Activated CD4-positive, alpha-beta T cell treated with anti-CD3 and anti-CD28 coated beads for 4 hours (primary cell): ENCODE measurements at regions not wholly inside any gene's neighbourhood (a gene's known extent, or its start where the extent isn't known, plus 50 kb on each side); places are given as distances from the start of the nearest gene placed in this dataset.
"Not testable (repeated sequence)": the region's sequence is repeated elsewhere in the genome, so short reads cannot be mapped to it uniquely, and the experiment has no call there.

ENCODE experiments used
- DNase-seq, 2 donors: peaks; one replicate each; pipeline ENCODE4 v3.0.0-alpha.2; 2020

DNA sequence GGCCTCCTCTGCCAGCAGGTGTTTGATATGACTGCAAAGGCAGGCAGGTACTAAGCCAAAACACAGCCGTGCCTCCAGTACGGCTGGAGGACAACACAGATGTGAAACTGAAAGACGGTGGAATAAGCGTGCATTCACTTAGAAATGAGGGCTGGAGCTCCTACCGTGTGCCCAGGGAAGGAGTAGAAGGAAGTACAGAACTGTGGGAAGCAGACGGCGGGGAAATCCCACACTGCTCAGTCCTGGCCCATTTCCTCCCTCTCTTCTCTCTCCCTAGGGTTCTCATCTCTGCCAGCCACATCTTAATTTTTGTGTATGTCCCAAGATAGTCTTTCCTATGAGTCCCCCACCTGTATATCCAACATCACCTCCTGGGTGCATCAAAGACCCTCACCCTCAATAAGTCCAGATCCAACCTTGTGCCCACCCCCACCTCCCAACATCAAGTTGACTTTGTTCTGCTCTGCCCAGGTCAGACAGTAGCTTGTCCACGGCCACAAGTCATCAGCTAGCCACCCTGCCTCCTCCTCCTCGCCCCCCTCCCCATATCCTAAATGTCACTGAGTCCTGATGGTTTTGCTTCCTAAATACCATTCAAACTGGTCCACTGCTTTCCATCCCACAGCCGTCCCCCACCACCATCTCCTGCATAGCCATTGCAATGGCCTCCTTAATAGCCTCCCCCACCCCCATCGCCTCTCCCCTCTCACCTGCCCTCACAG, 77.1 kb upstream of the RPL38 start:
- no peak for DNase-seq

- DNase-seq, result no peak
These were observed 76.5 kb upstream of the RPL38 start for GRCh38 chr17:74126959-74127358.

DNA sequence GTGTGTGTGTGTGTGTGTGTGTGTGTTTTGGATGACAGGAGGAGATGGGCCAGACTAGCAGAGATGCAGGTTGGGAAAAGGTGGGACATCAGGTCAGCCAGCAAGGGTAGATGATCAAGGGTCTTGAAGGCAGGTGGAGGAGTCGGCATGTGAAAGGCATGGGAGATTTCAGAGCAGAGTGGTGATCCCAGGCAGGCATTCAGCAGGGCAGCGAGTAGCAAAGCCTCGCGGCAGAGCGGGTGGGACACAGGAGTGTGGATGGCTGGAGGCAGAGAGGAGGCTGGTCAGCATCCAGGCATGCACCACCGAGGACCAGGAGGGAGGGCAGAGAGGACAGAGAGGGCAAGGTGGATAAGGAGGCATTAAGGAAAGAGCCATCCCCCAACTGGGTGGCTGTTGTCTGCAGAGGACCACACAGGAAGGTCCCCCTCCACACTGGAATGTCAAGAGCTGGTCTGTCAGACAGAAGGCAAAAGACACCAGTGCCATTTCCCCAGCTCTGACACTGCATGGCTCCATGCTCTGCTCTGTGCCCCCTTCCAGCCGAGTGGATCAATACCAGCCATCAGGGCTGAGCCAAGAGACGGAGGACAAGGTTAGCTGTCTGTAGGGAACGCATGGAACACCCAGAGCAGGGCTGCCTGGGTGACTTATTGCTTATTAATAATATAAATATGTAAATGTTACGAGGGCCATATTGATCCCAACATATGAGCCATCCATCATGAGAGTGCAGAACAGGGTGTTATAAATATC, 74.8 kb upstream of the RPL38 start:
- DNase-seq, result no peak

DNA sequence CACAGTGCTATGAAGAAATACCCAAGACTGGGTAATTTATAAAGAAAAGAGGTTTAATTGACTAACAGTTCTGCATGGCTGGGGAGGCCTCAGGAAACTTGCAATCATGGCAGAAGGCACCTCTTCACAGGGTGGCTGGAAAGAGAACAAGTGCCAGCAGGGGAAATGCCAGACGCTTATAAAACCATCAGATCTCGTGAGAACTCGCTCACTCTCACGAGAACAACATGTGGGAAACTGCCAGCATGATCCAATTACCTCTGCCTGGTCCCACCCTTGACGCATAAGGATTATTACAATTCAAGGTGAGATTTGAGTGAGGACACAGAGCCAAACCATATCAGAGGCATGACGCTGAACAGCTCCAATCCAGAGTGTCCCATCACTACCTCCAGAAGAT, 73.7 kb upstream of the RPL38 start:
- DNase-seq, result not testable (repeated sequence)

- DNase-seq, result no peak
These were observed 73.2 kb upstream of the RPL38 start for GRCh38 chr17:74130276-74130675.

DNA sequence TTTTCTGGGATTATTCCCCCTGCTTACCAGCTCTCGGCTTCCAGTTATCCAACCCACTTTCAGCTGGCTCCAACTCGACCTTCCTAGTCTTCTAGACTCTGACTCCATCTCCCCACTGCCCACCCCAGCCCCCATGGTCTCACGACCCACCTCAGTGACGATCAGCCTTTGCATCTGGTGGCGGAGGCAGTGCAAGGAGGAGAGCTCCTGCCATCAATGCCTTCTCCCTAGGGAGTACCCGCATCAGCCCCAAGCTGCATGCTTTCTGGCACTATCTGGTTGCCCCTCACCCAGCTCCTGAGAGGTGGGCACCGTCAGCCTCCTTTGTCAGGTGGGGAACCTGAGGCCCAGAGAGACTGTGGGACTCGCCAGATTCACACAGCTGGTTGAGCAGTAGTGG, 72.6 kb upstream of the RPL38 start:
- no peak for DNase-seq

DNA sequence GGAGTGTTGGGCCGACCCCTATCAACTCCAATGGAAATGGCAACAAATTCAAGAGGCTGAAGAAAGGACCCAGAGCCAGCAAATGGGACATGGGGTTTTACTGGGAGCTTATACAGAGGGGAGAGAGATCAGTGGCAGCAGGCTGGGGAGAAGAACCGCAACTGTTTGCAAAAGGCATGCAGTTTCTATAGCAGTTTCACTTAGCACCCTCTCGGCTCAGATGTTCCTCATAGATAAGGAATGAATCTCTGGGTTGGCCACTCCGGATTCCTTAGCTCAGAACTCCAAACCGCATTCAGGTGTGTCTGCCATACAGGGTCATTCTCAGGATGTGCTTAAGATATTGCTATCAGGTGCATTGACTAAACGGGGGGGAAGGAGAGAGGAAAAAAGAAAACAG, 71.1 kb upstream of the RPL38 start:
- no peak for DNase-seq

GRCh38 chr17:74133740-74134139, 69.7 kb upstream of the RPL38 start:
- DNase-seq, result no peak

DNA sequence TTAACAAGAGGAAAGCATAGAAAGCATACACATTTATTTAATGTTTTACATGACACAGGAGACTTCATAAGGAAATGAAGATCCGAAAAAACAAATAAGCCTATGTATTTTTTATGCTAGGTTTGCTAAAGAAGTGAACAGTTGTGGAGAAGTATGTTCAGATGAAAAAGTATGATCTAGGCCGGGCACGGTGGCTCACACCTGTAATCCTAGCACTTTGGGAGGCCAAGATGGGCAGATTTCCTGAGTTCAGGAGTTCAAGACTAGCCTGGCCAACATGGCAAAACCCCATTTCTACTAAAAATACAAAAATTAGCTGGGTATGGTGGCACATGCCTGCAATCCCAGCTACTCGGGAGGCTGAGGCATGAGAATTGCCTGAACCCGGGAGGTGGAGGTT, 69.2 kb upstream of the RPL38 start:
- DNase-seq, result not testable (repeated sequence)

GRCh38 chr17:74134991-74135390, 68.5 kb upstream of the RPL38 start:
- DNase-seq, result no peak

GRCh38 chr17:74135391-74136167, 67.9 kb upstream of the RPL38 start:
- no peak for DNase-seq

GRCh38 chr17:74137416-74137815, 66.1 kb upstream of the RPL38 start:
- DNase-seq, result no peak

GRCh38 chr17:74139120-74139519, 64.4 kb upstream of the RPL38 start:
- no peak for DNase-seq

GRCh38 chr17:74140282-74140681, 63.2 kb upstream of the RPL38 start:
- DNase-seq, result no peak

DNA sequence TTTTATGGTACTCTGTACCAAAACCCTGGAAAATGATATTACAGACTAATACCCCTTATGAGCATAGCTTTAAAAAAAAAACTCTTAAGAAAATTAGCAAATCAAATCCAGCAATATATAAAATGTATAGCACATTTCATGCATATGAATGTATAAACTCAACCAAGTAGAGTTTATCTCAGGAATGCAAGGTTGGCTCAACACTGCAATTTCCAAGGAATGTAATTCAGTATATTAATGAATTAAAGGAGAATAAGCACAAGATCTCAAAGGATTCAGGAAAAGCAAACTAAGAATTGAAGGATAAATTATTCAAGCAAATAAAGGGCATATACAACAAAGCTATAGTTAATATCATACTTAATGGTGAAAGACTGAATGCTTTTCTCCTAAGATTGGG, 61.9 kb upstream of the RPL38 start:
- DNase-seq, result no peak

DNA sequence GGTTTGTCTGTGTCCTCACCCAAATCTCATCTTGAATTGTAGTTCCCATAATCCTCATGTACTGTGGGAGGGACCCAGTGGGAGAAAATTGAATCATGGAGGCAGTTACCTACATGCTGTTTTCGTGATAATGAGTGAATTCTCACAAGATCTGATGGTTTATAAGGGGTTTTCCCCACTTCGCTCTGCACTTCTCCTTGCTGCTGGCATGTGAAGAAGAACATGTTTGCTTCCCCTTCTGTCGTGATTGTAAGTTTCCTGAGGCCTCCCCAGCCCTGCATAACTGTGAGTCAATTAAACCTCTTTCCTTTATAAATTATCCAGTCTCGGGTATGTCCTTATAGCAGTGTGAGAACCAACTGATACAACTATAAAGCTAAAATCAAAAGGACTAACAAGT, 60.2 kb upstream of the RPL38 start:
- DNase-seq, result not testable (repeated sequence)

DNA sequence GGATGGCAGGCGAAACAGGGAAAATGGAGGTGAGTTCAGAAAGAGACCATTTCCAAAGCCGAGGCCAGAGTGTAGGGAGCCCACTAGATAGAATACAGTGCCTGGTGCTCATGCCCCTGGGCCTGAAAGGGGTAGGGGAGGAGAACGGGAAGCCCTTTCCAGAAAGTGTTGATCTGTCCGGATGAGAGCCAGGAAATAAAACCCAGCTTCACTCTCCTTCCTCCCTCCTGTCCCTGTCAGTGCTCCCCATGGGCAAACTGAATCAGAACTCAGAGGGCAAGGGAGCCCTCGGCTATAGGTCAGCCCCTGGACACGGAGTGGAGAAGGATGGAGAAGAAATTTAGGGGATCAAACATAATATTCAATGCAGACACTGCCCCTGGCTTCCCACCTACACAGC, 57.7 kb upstream of the RPL38 start:
- no peak for DNase-seq

- DNase-seq, result no peak
These were observed 57.3 kb upstream of the RPL38 start for GRCh38 chr17:74146196-74146595.

GRCh38 chr17:74147056-74147835, 56.2 kb upstream of the RPL38 start:
- DNase-seq, result no peak

DNA sequence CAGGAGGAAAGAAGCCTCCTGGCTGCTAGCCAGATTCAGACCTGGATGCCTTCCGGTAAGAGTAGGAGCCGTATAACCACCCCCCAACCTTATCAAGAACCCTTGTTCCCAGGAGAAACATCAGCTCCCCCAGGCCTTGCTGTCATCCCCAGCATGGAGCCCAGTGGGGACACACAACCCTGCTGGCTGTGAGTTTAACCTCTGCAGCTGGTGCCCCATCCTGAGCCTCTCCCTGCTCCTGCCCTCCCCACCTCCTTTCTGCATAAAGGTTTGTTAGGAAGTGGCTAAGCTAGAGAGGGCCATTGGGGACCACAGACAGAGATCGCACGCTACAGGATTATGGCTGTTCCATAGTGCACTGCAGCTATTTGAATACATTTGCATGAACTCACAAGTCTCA, 55.5 kb upstream of the RPL38 start:
- no peak for DNase-seq

- DNase-seq, result no peak
These were observed 55.0 kb upstream of the RPL38 start for GRCh38 chr17:74148446-74148845.

DNA sequence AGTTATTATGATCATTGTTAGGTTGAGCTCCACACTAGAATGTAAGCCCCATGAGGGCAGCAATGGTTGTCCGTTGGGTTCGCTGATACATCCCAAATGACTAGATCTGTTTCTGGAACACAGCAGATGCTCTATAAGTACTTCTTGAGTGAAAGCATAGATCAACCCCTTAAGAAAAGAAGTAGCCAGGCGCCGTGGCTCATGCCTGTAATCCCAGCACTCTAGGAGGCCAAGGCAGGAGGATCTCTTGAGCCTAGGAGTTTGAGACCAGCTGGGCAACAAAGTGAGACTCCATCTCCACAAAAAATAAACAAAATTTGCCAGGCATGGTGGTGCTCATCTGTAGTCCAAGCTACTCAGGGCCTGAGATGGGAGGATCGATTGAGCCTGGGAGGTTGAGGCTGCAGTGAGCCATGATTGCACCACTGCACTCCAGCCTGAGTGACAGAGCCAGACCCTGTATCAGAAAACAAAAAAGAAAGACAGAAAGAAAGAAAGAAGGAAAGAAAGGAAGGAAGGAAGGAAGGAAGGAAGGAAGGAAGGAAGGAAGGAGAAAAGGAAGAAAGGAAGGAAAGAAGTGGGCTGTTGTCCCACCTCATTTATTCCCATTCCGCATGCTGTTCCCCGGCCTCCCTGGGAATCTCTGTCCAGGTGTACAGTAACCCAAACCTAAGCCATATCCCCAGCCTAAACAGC, 54.4 kb upstream of the RPL38 start:
- DNase-seq, result no peak
